ENCODE measurements at regions not wholly inside any gene's neighbourhood (a gene's known extent, or its start where the extent isn't known, plus 50 kb on each side); places are given as distances from the start of the nearest gene placed in this dataset.
"Not testable (repeated sequence)": the region's sequence is repeated elsewhere in the genome, so short reads cannot be mapped to it uniquely, and the experiment has no call there.

- DNase-seq (ENCODE audit: low read depth in 1 of 2, low spot score in 1 of 2), result no peak
Measured at GRCh38 chr11:38924644-38925043, 2326.6 kb upstream of the RAG2 start.

- no peak for DNase-seq (ENCODE audit: low read depth in 1 of 2, low spot score in 1 of 2)
Measured at GRCh38 chr11:38900211-38900610, 2302.2 kb upstream of the RAG2 start.

GRCh38 chr11:38894201-38894600, 2296.2 kb upstream of the RAG2 start:
- not testable (repeated sequence) for DNase-seq (ENCODE audit: low read depth in 1 of 2, low spot score in 1 of 2)

GRCh38 chr11:38884145-38884865, 2286.3 kb upstream of the RAG2 start:
- no peak for DNase-seq (ENCODE audit: low read depth in 1 of 2, low spot score in 1 of 2)

GRCh38 chr11:38867338-38867737, 2269.3 kb upstream of the RAG2 start:
- no peak for DNase-seq (ENCODE audit: low read depth in 1 of 2, low spot score in 1 of 2)

- DNase-seq (ENCODE audit: low read depth in 1 of 2, low spot score in 1 of 2), result no peak
Measured at GRCh38 chr11:38865922-38866321, 2267.9 kb upstream of the RAG2 start.

GRCh38 chr11:38842991-38843390, 2245.0 kb upstream of the RAG2 start:
- DNase-seq (ENCODE audit: low read depth in 1 of 2, low spot score in 1 of 2), result no peak

- no peak for DNase-seq (ENCODE audit: low read depth in 1 of 2, low spot score in 1 of 2)
Measured at GRCh38 chr11:38839071-38839470, 2241.0 kb upstream of the RAG2 start.

- DNase-seq (ENCODE audit: low read depth in 1 of 2, low spot score in 1 of 2), result no peak
Measured at GRCh38 chr11:38835966-38836365, 2237.9 kb upstream of the RAG2 start.

- no peak for DNase-seq (ENCODE audit: low read depth in 1 of 2, low spot score in 1 of 2)
Measured at GRCh38 chr11:38824573-38824972, 2226.5 kb upstream of the RAG2 start.

GRCh38 chr11:38821786-38822185, 2223.8 kb upstream of the RAG2 start:
- not testable (repeated sequence) for DNase-seq (ENCODE audit: low read depth in 1 of 2, low spot score in 1 of 2)

GRCh38 chr11:38819981-38820380, 2221.9 kb upstream of the RAG2 start:
- no peak for DNase-seq (ENCODE audit: low read depth in 1 of 2, low spot score in 1 of 2)

GRCh38 chr11:38818720-38819119, 2220.7 kb upstream of the RAG2 start:
- no peak for DNase-seq (ENCODE audit: low read depth in 1 of 2, low spot score in 1 of 2)

- no peak for DNase-seq (ENCODE audit: low read depth in 1 of 2, low spot score in 1 of 2)
Measured at GRCh38 chr11:38814670-38815069, 2216.6 kb upstream of the RAG2 start.

- DNase-seq (ENCODE audit: low read depth in 1 of 2, low spot score in 1 of 2), result no peak
Measured at GRCh38 chr11:38809521-38809920, 2211.5 kb upstream of the RAG2 start.

GRCh38 chr11:38796281-38796680, 2198.2 kb upstream of the RAG2 start:
- DNase-seq (ENCODE audit: low read depth in 1 of 2, low spot score in 1 of 2), result no peak

- DNase-seq (ENCODE audit: low read depth in 1 of 2, low spot score in 1 of 2), result no peak
Measured at GRCh38 chr11:38795027-38795426, 2197.0 kb upstream of the RAG2 start.

GRCh38 chr11:38791346-38791961, 2193.4 kb upstream of the RAG2 start:
- no peak for DNase-seq (ENCODE audit: low read depth in 1 of 2, low spot score in 1 of 2)

GRCh38 chr11:38788561-38788960, 2190.5 kb upstream of the RAG2 start:
- DNase-seq (ENCODE audit: low read depth in 1 of 2, low spot score in 1 of 2), result no peak

GRCh38 chr11:38784164-38784563, 2186.1 kb upstream of the RAG2 start:
- no peak for DNase-seq (ENCODE audit: low read depth in 1 of 2, low spot score in 1 of 2)

- DNase-seq (ENCODE audit: low read depth in 1 of 2, low spot score in 1 of 2), result no peak
Measured at GRCh38 chr11:38766796-38767195, 2168.8 kb upstream of the RAG2 start.

GRCh38 chr11:38759394-38759793, 2161.4 kb upstream of the RAG2 start:
- DNase-seq (ENCODE audit: low read depth in 1 of 2, low spot score in 1 of 2), result no peak

GRCh38 chr11:38756537-38756936, 2158.5 kb upstream of the RAG2 start:
- DNase-seq (ENCODE audit: low read depth in 1 of 2, low spot score in 1 of 2), result no peak
